ENCODE measurements at regions not wholly inside any gene's neighbourhood (a gene's known extent, or its start where the extent isn't known, plus 50 kb on each side); places are given as distances from the start of the nearest gene placed in this dataset.
"Not testable (repeated sequence)": the region's sequence is repeated elsewhere in the genome, so short reads cannot be mapped to it uniquely, and the experiment has no call there.

DNA sequence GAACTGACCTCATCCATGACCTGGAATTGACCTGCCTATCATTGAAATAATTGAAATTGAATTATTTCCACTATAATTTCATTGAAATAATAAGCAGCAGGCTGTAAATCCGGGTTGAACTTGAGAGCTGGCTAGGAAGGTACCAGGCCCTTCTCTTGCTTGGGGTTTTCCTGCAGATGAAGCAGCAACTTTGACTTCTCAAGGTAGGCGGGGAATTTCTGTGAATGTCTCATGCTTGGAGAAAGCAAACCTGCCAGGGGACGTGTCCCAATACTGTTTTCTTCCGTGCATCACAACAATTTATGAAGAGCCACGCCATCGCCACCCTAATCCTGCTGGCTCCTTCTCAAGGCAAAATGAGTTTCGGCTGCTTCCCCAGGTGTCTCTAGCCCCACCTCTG, 97.5 kb upstream of the XYLT1 start:
- DNase-seq = no peak

DNA sequence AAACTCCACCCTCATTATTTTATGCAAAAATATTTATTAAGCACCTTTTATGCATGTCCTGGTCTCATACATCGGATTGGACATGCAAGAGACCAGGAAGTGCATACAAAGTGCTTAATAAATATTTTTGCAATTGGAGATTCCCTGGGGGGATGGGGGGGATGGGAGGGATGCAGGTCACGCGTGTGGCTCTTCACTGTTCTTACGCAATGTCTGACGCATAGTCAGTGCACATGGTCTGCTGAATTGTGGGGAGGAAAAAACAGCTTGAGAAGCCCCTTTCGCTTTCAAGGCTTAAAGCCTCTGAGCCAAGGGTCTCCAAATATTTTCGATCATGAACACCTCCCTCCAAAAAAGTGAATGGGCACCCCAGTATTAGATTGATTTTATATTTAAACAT, 96.7 kb upstream of the XYLT1 start:
- DNase-seq = no peak

DNA sequence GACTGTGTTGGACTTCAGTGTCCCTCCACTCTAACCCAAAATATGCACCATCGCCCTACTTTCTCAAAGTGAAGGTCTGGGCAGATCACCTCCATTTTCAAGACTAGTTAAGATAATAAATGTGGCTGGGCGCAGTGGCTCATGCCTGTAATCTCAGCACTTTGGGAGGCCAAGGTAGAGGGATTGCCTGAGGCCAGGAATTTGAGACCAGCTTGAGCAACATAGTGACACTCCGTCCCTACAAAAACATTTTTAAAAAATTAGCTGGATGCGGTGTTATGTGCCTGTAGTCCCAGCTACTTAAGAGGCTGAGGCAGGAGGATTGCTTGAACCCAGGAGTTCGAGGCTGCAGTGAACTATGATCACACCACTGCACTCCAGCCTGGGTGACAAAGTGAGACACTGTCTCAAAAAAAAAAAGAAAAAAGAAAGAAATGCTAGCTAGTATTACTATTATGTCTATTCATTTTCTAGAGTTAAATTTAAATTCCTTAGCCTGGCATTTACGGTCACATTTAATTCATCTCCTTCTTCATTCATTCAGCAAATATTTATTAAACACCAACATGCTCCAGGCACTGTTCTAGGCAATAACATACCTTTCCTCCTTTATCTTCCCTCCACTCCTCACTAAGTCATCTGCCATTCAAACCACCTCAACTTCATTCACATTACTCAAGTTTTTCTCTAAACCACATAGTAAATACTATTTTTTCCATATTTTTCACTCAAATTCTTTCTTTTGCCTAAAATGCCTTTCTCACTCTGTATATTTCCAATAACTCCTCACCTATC, 96.1 kb upstream of the XYLT1 start:
- no peak for DNase-seq

DNA sequence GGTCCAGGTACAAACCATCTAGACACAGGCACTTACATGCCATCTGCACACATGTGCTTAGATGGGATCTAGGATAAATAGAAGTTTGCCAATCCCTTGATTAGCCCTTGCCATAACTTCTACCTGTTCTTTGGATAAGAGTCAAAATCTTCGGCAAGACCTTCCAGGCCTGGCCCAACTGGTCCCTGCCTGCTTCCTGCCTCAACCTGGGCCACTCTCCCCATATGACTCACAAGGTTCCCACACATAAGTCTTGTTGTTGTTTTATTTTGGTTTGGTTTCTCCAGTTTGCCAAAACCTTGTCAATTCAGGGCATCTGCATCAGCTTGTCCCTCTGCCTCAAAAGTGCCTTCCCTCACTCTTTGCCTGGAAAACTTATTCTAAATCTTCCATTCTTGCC, 95.3 kb upstream of the XYLT1 start:
- DNase-seq = no peak

DNA sequence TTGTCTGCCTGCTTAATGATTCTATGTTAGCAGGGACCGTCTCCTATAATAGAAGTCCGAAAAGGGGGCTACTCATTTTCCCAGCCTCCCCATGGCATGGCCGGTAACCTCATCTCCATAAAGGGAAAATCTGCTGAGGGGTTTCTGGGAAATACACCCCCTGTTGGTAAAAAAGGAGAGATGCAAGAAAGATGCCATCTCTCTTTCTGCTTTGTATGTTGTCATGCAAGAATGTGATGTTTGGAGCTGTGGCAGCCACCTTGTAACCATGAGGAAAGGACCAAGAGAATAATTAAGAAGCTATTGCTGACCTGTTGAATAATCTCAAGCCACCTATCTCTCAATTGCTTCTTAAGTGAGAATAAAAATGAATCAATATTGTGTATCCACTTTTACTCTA, 94.8 kb upstream of the XYLT1 start:
- DNase-seq = no peak

DNA sequence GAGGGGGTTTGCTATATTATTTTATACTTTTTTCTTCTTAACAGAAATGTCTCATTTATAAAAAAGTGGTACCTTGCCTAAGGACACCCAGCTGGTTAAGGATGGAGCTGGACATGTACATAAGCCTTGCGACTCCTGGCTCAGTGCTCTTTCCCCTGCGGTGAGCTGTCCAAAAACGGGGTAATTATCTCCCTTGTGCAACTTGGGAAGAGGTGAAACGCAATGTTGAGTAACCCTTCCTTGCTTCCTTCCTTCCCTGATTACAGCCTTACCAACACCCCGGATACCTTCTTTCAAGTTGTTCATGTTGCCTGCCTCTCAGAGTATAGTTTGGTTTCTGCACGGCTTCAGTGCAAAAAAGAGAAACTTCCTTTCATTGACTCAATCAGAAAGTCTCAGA, 94.1 kb upstream of the XYLT1 start:
- DNase-seq = no peak

DNA sequence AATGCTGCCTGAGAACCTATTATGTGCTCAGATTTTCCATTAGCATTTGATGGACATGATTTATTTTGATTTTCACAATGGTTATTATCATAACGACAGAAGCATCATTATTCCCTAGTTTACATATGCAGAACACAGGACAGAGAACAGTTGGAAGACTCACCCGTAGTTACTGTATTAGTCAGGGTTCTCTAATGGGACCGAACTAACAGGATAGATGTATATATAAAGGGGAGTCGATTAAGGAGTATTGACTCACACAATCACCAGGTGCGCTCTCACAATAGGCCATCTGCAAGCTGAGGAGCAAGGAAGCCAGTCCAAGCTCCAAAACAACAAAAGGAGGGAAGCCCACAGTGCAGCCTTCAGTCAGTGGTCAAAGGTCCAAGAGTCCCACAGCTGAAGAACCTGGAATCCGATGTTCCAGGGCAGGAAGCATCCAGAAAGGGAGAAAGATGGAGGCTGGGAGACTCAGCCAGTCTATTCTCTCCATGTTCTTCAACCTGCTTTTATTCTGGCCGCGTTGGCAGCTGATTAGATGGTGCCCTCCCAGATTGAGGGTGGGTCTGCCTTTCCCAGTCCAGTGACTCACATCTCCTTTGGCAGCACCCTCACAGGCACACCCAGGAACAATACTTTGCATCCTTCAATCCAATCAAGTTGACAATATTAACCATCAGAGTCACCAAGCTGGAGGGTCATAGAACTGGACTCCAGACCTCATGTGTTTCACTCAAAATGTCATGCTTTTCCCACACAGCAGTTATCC, 92.7 kb upstream of the XYLT1 start:
- no peak for DNase-seq

DNA sequence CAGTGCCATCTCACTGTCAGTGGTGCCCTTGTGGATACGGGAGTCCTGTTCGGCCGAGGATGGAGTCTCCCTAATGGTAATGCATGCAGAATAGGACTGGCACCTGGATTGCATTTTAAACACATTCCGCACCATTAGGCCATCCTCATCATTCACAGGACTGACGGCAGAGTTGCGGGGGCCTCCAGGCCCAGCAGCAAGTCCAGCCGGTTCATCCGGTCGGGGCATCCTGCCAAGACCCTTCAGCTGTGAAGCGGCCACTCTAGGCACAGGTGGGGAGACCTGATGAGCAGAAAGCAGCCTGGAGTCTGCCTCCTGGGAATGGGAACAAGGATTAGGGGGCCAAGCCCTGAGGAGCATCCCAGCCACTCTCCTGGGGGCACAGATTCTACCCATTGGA, 90.3 kb upstream of the XYLT1 start:
- DNase-seq = no peak

DNA sequence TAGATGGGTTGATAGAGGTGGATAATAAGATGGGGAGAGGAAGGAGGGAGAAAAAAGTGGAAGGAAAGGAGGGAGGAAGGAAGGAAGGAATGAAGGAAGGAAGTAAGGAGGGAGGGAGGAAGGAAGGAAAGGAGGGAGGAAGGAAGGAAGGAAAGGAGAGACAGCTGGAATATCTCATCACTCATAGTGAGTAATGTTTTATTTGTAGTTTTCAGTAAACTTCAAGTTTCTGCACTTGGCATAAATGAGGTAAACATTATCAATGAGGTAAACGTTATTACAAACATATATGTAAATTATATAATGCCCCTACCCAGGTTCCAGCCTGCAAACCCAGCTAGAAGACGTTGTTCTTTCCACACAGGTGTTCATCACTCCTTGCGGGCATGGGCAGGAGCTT, 89.8 kb upstream of the XYLT1 start:
- DNase-seq = no peak

DNA sequence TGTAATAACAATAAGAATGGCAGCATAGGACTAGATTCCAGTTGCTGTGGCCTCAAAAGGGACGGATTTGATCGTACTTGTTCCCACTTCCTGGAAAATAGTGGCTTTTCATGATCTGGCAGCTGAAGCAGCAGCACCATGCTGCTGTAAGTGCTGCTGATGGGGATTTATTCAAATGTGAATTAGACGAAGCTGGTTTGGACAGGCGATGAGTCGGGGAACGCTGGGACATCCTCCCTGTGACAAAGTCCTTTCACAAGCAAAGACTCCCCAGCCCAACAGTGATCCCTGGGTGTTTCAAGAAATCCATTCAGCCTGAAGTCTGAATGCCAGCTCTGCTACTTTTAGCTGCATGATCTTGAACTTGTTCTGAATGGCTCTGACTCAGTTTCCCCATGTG, 88.6 kb upstream of the XYLT1 start:
- DNase-seq = no peak

DNA sequence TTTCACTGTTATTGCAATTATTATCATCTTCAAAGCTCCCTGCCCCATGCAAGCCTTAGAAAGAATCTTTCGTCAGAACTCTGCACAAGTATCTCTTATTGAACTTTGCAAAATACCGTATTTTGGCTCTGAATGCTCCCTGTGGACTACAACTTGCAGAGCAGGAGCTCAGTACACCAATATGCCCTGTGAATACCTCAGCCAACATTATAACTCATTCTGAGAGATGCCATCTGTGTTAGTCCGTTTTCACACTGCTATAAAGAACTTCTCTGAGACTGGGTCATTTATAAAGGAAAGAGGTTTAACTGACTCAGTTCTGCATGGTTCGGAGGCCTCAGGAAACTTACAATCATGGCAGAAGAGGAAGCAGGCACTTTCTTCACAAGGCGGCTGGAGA, 87.2 kb upstream of the XYLT1 start:
- DNase-seq = no peak

DNA sequence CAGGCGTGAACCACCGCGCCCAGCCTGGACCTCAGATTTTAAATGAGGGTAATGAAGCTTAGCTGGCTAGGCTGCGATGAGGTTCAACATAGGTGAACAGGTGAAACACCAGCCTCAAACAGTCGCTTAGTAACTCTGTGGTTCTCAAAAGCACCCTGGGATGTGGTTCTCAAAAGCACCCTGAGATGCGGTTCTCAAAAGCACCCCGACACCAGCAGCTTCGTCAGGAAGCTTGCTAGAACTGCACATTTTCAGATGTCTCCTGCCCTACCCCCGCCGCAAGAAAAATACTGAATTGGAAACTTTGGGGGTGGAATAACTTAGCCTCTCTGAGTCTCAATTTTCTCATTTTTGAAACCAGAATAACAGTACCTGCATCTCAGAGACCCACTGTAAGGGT, 86.7 kb upstream of the XYLT1 start:
- DNase-seq = no peak

DNA sequence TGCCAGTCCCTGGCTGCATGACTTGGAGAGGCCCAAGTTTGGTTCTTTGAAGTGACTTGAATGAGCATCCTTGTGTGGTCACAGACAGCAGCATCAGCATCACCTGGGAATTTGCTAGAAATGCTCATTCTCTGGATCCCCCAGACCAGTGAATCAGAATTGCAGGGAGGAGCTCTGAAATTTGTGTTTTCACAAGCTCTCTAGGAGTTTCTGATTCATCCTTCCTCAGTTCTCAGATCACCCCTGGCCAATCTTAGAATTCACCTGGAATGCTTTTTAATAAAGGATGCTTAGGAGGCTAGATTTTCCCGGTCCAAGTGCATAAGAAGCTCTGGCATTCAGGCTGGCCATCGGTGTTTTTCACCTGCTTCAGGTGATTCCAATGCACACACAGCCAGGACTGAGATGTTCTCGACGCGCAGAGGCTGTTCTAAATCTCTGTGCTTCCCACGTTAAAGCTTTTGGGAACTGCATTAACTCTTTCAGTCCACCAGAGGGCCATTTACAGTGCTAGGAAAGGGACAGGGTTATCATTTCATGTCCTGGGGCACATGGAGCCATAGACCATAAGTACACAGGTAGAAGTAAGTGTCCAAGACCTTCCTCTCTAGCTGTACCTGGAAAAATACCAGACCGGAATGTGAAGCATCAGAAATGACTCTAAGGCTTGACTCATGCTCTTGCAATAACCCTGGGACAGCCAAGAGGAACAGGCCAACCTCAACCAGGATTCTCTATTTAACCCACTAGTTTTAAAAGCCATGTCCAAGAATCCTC, 85.7 kb upstream of the XYLT1 start:
- DNase-seq = no peak

DNA sequence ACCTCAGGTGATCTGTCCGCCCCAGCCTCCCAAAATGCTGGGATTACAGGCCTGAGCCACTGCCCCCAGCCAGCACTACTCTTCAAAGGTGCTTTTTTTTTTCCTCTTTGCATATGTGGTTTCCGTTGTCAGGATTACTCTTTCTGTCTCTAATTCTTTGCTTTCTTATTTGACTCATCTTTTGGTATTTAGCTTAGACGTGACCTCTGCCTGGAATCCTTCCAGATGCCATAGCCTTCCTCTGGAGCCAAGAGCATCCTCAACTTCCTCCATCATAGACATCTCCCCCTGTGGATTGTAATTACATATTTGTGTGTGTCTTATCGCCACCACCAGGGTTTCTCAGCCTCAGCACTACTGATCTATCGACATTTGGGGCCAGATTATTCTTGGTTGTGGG, 84.4 kb upstream of the XYLT1 start:
- DNase-seq = no peak

DNA sequence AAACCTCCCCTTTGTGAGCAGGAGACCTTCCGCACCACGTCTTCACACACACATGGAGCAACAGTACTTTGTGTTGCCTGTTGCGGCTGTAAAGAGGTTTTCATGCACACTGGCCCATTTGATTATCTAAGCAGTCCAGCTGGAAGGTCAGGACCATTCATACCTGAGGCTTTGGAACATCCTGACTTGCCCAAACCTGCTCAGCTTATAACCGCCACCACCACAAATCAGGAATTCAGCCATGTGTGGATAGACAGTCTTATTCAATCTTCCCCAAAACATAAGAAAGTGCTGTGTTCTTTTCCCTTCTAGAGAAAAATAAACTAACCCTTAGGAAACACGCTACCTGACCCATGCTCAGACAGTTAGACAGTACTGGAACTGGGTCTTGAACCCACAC, 81.6 kb upstream of the XYLT1 start:
- DNase-seq = no peak

DNA sequence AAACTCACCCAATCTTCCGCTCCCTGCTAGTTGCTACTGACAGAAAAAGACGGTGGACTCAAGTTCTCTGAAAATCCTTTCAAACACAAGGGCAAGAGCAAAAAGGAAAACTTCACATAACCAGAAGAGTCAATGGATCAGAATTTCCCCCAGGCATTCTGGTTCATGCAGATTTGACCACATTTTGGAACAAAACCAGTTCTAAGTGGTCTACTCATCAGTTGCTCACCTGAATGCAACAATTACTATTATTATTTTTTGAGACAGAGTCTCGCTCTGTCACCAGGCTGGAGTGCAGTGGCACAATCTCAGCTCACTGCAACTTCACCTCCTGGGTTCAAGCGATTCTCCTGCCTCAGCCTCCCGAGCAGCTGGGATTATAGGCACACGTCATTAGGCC, 80.9 kb upstream of the XYLT1 start:
- DNase-seq = not testable (repeated sequence)

DNA sequence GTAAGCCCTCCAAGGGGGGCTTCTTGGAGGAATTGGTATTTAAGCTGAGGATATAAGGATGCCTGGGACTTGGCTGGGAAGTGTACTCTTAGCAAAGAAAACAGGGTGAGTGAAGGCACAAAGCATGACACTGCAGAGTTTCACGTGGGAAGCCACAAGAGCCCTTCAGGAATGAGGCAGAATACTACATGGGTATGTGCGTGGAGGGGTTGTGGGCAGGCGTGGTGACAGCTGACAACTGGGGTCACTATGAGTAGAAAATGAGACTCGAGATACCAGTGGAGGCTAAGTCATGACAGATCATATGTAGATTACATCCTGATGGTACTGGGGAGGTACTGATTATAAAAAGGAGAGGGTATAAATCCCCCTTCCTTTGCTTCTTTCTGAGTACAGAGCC, 78.1 kb upstream of the XYLT1 start:
- DNase-seq = no peak

DNA sequence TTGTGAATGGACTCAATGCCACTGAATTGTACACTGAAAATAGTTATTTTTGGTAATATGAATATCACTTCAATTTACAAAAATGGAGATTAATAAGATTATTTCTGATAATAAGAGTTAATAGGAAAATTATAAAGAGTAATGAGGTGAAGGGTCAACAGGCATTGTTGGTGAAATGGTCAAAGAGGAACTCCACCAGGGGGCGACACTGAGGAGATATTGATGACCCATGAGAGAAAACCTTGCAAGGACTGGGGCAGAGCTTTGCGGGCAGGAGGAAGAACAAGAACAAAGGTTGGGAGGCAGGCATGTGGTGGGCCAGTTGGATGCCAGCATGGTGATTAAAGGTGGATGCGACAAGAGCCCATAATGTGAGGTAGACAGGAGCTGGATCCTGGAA, 74.0 kb upstream of the XYLT1 start:
- no peak for DNase-seq

DNA sequence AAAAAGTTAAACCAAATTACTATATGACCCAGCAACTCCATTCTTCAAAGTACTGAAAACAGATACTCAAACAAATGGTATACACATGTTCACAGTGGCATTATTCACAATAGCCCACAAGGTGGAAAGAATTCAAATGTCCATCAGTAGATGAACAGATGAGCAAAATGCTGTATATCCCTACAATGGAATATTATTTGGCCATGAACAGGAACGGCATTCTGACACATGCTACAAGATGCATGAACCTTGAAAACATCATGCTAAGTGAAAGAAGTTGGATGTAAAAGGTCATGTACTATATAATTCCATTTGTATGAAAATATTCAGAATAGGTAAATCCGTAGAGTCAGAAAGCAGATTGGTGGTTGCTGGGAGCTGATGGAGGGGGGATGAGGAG, 73.5 kb upstream of the XYLT1 start:
- DNase-seq = no peak

DNA sequence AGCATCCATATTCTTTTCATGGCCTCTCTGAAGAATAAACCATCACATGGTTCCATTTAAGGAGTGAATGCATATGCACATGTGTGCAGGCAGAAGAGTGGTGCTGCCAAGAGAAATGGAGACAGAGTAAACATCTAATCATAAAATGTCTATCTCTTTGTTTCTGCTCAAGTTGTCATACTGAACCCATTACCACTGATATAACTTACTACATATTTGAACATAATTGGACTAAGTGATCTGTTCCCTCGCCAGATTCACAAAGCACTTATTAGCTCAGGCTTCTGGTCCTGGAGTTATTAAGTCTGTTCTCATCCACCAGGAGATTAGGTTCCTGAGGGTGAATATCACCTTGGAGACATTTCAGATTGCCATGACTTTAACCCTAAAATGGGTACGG, 72.3 kb upstream of the XYLT1 start:
- no peak for DNase-seq

DNA sequence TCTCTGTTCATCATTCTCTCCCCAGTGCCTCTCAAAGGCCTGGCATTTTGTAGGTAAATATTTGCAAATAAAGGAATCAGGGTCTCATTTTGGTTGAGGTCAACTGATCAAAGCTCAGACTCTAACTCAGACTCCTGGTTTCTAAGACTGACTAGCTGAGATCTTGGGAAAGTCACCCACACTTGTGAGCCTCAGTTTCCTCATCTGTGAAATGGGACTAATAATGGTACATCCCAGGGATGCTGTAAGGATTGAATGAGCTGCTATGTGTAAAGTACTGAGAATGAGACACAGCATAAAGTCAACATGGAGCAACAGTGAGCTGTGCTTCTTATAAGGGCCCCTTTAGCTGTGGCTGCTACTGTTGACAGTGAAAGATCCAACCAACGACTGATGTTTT, 70.6 kb upstream of the XYLT1 start:
- no peak for DNase-seq

DNA sequence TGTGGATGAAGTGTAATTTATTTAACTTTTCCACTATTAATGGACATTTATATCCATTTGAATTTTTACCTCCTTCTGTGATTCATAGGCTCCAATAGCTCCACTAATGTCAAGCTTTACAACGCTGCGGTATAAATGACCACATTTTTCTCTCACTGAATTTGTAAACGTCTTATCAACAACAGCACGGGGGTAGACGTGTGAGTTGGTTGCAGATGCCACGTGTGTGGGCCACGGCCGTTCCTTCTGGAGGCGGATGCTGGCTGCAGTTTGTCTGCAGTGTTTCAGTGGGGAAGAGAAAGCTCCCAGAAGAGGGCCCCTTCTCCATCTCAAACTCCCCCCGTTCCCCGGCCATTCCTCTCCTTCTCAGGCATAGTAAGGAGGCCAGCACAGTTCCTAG, 68.2 kb upstream of the XYLT1 start:
- no peak for DNase-seq

DNA sequence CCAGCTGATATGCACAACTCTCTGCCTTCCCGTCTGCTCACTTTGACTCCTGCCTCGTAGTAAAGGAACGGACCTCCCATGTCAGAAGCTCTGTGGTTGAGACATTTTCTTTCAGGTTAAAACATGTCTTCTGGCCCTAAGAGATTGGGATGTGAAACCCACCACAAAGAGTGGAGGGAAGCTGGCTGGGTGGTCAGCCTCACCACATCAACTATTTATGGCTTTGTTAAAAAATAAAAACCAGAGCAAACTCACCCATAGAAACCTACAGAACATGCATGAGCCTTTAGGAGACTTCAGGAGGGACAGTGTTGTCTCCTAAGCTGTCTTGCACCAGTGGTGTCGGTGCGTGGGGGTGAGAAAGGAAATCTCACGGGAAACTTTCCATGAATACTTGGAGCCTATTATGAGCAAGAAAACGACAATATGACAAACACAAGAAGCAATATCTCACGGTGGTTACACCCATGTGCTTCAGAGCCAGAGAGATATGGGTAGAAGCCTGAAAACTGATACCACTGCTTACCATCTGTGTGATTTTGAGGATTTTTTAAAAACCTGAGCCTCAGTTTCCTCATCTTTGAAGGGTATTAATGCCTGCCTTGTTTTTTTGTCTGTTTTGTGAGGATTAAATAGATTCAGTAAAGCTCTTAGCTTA, 61.7 kb upstream of the XYLT1 start:
- DNase-seq = no peak

All from CD4-positive, alpha-beta T cell treated with Interleukin-15 for 1 hour (primary cell).